Neutrophil (primary cell): ENCODE measurements at regions not wholly inside any gene's neighbourhood (a gene's known extent, or its start where the extent isn't known, plus 50 kb on each side); places are given as distances from the start of the nearest gene placed in this dataset.

ENCODE experiments used
- H3K27ac ChIP-seq: fragments of 200-600 bp; sonication (generic); 2 replicates; pipeline ENCODE4 v1.5.1; 2016; ENCODE audit warnings: mild to moderate bottlenecking, moderate library complexity
- H3K27me3 ChIP-seq: fragments of 200-600 bp; sonication (generic); 2 replicates; pipeline ENCODE4 v1.6.0; 2016; ENCODE audit warnings: mild to moderate bottlenecking
- H3K36me3 ChIP-seq: fragments of 200-600 bp; sonication (generic); 2 replicates; pipeline ENCODE4 v1.5.1; 2017
- H3K4me1 ChIP-seq, 2 experiments: fragments of 200-600 bp in 1 of 2; sonication (generic) in 1 of 2; 1 replicate in 1 of 2; 2 replicates in 1 of 2; pipeline versions ENCODE4 v1.5.1 to v1.6.1; 2013 to 2016; ENCODE audit warnings: low read depth in 1 of 2, low read length in 1 of 2, mild to moderate bottlenecking in 1 of 2, moderate library complexity in 1 of 2; ENCODE audit not compliant: control insufficient read depth in 1 of 2, insufficient read depth in 1 of 2
- H3K4me3 ChIP-seq, 2 experiments: fragments of 200-600 bp in 1 of 2; sonication (generic) in 1 of 2; 1 replicate in 1 of 2; 2 replicates in 1 of 2; pipeline ENCODE4 v1.5.1; 2013 to 2016; ENCODE audit warnings: low read depth in 1 of 2, low read length in 1 of 2, mild to moderate bottlenecking in 1 of 2, moderate library complexity in 1 of 2
- H3K9me3 ChIP-seq: fragments of 200-600 bp; sonication (generic); 2 replicates; pipeline ENCODE4 v1.5.1; 2016
- TF ChIP-seq, protein P1 (sequence below): fragments of 200-600 bp; sonication (generic); IDR thresholded peaks from 2 replicates; pipeline ENCODE4 v1.5.1; 2016; ENCODE audit warnings: antibody characterized with exemption

DNA sequence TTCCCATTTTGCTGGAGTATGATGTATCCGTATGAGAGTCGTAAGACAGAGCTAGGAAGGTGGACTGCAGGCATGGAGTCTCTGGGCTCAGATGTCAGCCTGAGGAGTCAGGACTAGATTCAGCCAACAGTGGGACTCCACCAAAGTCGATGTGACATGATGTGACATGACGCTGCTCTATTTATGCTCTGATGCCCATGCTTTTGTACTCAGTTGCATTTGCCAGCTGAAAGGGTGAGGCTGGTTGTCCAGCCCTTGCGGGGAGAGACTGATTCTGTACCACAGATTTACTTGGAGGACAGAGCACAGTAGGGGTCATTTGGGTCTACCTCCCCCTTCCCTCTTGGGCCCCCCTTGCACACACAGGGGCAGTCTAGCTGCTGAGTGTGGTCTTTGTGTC is 88.5 kb upstream of the ATG10 start:
- TF ChIP-seq, protein P1, sequence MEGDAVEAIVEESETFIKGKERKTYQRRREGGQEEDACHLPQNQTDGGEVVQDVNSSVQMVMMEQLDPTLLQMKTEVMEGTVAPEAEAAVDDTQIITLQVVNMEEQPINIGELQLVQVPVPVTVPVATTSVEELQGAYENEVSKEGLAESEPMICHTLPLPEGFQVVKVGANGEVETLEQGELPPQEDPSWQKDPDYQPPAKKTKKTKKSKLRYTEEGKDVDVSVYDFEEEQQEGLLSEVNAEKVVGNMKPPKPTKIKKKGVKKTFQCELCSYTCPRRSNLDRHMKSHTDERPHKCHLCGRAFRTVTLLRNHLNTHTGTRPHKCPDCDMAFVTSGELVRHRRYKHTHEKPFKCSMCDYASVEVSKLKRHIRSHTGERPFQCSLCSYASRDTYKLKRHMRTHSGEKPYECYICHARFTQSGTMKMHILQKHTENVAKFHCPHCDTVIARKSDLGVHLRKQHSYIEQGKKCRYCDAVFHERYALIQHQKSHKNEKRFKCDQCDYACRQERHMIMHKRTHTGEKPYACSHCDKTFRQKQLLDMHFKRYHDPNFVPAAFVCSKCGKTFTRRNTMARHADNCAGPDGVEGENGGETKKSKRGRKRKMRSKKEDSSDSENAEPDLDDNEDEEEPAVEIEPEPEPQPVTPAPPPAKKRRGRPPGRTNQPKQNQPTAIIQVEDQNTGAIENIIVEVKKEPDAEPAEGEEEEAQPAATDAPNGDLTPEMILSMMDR: no peak
- Histone ChIP-seq H3K4me3 (no peak overlapping the region), H3K9me3 (no peaks in the 10 kb centered on the region), H3K27ac (no peak overlapping the region), H3K4me1 (peaks cover 0 to 4% of the 10 kb centered on the region in 2 experiments), H3K27me3 (no peaks in the 10 kb centered on the region), H3K36me3 (no peaks in the 10 kb centered on the region)

DNA sequence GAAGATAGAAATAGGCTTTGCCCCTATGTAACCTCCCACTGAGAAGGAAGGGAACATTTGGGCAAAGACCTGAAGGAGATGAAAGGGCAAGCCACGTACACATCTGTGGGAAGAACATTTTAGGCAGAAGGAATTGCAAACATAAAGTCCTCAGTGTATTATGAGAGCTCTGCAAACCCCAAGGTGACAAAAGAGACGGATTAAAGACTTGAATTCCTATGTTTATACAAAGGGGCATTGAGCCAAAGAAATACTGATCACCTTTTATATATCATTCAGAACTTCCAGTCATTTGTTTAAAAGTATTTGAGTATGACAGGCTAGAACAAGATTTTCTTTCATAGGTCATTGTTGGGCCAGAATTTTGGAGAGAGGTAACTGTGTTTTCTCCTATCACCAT is 90.2 kb upstream of the ATG10 start:
- no peak overlapping the region for H3K4me3 ChIP-seq
- H3K27me3 ChIP-seq: no peaks in the 10 kb centered on the region
- TF ChIP-seq, protein P1: no peak
- H3K9me3 ChIP-seq: no peaks in the 10 kb centered on the region
- H3K27ac ChIP-seq: no peak overlapping the region
- no peaks in the 10 kb centered on the region for H3K36me3 ChIP-seq
- peaks cover 6 to 8% of the 10 kb centered on the region in 2 experiments for H3K4me1 ChIP-seq

DNA sequence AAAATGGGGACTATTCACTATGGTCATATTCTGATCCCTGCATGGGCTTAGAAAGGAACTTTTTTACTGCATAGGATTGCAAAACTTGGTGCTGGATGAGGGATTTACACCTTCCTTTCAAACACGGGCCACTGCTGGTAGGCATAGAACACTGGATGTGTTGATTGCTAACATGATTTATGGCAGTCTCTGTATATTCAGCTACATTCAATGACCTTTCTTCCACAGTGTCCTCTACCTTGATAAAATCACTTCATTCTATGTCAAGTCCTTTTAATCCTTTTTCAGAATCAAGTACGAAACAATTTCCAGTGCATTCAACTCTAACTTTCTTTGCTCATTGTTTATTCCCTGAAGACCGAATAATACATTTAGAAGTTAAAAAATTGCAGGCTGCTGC is 91.9 kb upstream of the ATG10 start:
- H3K27ac ChIP-seq: no peak overlapping the region
- no peaks in the 10 kb centered on the region for H3K9me3 ChIP-seq
- peaks cover 6 to 8% of the 10 kb centered on the region in 2 experiments for H3K4me1 ChIP-seq
- no peaks in the 10 kb centered on the region for H3K36me3 ChIP-seq
- no peak overlapping the region for H3K4me3 ChIP-seq
- no peaks in the 10 kb centered on the region for H3K27me3 ChIP-seq
- TF ChIP-seq, protein P1: no peak

DNA sequence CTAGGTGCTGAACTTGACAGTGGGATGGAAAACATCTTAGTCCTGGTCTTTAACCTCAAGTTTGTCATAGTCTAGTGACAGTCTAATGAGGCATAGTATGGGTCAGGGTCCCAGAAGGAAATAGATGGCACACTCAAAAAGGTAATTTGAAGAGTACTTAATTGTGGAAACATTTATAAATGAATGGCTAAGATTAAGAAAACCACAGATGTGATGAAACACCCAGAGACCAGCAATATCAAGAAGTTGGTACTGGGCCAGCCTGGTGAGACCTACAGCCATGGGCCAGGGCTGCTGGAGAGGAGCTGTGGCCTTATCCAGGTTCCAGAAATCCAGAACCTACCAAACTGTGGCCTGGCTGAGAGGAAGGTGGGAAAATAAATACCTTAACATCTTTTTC is 93.5 kb upstream of the ATG10 start:
- TF ChIP-seq, protein P1: no peak
- Histone ChIP-seq H3K4me3 (no peak overlapping the region), H3K9me3 (no peaks in the 10 kb centered on the region), H3K36me3 (no peaks in the 10 kb centered on the region), H3K27ac (peak overlapping the region; percentile 32), H3K4me1 (peaks cover 6 to 8% of the 10 kb centered on the region in 2 experiments), H3K27me3 (no peaks in the 10 kb centered on the region)

DNA sequence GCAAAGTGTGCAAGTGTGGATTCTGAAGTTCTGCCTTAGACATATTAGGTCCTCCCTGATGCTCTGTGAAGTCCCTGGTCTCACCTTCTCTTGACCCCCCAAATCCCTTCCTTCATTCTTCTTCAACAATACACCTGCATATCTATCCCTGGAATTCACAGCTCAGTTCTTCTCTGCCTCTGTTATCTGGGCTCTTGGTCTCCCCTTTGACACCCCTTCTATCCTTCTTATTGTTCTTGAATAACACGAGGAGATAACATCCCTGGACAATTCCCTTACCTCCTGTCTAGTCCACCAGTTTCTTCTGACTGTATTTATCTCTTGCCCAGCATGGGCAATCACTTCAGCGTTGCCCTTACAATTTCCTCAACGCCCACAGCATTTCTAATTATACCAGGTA is 104.8 kb upstream of the ATG10 start:
- Histone ChIP-seq H3K9me3 (no peaks in the 10 kb centered on the region), H3K27ac (no peak overlapping the region), H3K36me3 (no peaks in the 10 kb centered on the region), H3K4me3 (no peak overlapping the region), H3K4me1 (no peaks in the 10 kb centered on the region), H3K27me3 (no peaks in the 10 kb centered on the region)
- TF ChIP-seq, protein P1: no peak

DNA sequence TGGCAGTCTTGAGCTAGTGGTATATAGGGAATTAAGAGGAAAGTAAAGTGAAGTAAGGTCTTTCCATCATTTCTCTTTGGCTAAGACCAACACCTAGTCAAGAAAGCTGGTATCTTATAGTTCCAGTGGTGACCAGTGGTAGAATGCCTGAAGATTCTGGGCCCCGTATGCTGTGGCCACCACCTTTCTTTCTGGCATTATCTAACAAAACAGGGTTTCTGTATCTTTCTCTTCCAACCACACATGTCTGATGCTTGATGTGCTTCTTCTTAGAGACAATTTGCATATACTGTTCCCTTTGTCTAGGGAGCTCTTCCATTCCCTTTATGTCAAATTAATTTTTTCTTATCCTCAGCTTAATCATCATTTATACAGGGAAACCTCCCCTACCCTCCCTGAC is 109.9 kb upstream of the SSBP2 start:
- Histone ChIP-seq H3K4me1 (no peaks in the 10 kb centered on the region), H3K27me3 (no peaks in the 10 kb centered on the region), H3K27ac (no peak overlapping the region), H3K36me3 (no peaks in the 10 kb centered on the region), H3K9me3 (no peaks in the 10 kb centered on the region), H3K4me3 (no peak overlapping the region)
- TF ChIP-seq, protein P1: no peak
